ENCODE measurements at regions not wholly inside any gene's neighbourhood (a gene's known extent, or its start where the extent isn't known, plus 50 kb on each side); places are given as distances from the start of the nearest gene placed in this dataset.

- no peaks in the 10 kb centered on the region for H3K9me3 ChIP-seq (ENCODE audit: control insufficient read depth, low read length)
- H3K27ac ChIP-seq (ENCODE audit: insufficient read depth, low read depth, low read length, poor library complexity, severe bottlenecking) = no peak overlapping the region
- H3K4me1 ChIP-seq (ENCODE audit: control insufficient read depth, insufficient read depth, low read length) = peaks cover 7% of the 10 kb centered on the region
- no peaks in the 10 kb centered on the region for H3K27me3 ChIP-seq (ENCODE audit: control insufficient read depth, insufficient read depth, low read length, poor library complexity, severe bottlenecking)
- no peak overlapping the region for H3K4me3 ChIP-seq (ENCODE audit: insufficient read depth, low read depth, low read length)
- WGBS, 2 experiments = 94% methylated on average over 8 of the region's 8 CpGs
- H3K36me3 ChIP-seq (ENCODE audit: control insufficient read depth, insufficient read depth, low read length) = no peaks in the 10 kb centered on the region
These were observed 50.2 kb upstream of the CTAGE1 start for GRCh38 chr18:22467760-22468553.

GRCh38 chr18:22468554-22468891 lies 50.8 kb upstream of the CTAGE1 start:
- Histone ChIP-seq H3K27me3 (ENCODE audit: control insufficient read depth, insufficient read depth, low read length, poor library complexity, severe bottlenecking) (no peaks in the 10 kb centered on the region), H3K4me3 (ENCODE audit: insufficient read depth, low read depth, low read length) (no peak overlapping the region), H3K4me1 (ENCODE audit: control insufficient read depth, insufficient read depth, low read length) (peaks cover 7% of the 10 kb centered on the region), H3K27ac (ENCODE audit: insufficient read depth, low read depth, low read length, poor library complexity, severe bottlenecking) (no peak overlapping the region), H3K9me3 (ENCODE audit: control insufficient read depth, low read length) (no peaks in the 10 kb centered on the region), H3K36me3 (ENCODE audit: control insufficient read depth, insufficient read depth, low read length) (no peaks in the 10 kb centered on the region)
- 96 to 99% methylated on average over 6 of the region's 6 CpGs for WGBS, 2 experiments

DNA sequence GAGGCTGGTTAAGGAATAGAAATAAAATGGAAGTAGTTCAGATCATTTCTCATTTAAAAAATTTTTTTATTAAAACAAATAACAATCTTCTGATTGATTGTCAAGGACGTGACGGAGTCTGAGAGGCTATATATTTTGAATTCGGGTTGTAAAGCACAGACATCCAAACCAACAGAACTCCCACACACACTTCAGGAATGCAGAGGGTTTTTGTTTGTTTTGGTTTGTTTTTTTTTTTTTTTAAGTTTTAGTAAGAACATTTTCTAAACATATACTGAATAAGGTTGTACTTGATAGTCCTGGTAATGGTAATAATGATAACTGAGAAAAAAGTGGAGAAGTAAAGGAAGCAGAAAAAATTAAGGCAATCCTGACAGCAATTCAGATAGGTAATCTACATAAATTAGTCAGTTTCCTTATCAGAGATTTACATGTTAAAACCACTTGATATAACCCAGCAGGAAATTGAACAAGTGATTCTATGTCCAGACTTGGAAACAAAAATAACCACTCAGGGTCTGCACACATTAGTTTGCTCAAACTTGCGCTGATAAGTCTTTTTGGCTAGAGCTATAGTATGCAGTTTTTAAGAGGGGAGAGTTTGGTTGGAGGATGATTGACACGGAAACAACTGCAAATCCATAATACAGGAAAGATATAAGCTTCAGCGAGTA lies 51.5 kb upstream of the CTAGE1 start:
- H3K27me3 ChIP-seq (ENCODE audit: control insufficient read depth, insufficient read depth, low read length, poor library complexity, severe bottlenecking) = no peaks in the 10 kb centered on the region
- H3K9me3 ChIP-seq (ENCODE audit: control insufficient read depth, low read length) = no peaks in the 10 kb centered on the region
- H3K27ac ChIP-seq (ENCODE audit: insufficient read depth, low read depth, low read length, poor library complexity, severe bottlenecking) = no peak overlapping the region
- 92 to 93% methylated on average over 3 of the region's 6 CpGs for WGBS, 2 experiments
- H3K36me3 ChIP-seq (ENCODE audit: control insufficient read depth, insufficient read depth, low read length) = no peaks in the 10 kb centered on the region
- no peak overlapping the region for H3K4me3 ChIP-seq (ENCODE audit: insufficient read depth, low read depth, low read length)
- H3K4me1 ChIP-seq (ENCODE audit: control insufficient read depth, insufficient read depth, low read length) = peaks cover 7% of the 10 kb centered on the region

DNA sequence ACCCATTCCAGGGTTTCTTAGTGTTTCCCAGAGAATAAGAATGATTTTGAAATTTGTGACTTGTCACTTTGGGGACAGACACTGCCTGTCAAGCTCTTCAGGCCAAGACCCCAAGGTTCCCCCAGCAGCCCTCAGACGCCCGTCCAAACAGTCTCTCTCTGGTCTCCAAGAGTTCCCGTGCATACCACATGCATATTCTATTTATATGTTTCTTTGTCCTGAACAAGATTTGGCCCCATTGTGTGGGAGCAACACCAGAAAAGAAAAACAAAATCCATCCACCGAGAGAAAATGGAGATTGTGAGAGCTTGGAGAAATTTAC lies 52.2 kb upstream of the CTAGE1 start:
- Histone ChIP-seq H3K4me1 (ENCODE audit: control insufficient read depth, insufficient read depth, low read length) (peaks cover 7% of the 10 kb centered on the region), H3K27me3 (ENCODE audit: control insufficient read depth, insufficient read depth, low read length, poor library complexity, severe bottlenecking) (no peaks in the 10 kb centered on the region), H3K36me3 (ENCODE audit: control insufficient read depth, insufficient read depth, low read length) (no peaks in the 10 kb centered on the region), H3K27ac (ENCODE audit: insufficient read depth, low read depth, low read length, poor library complexity, severe bottlenecking) (no peak overlapping the region), H3K9me3 (ENCODE audit: control insufficient read depth, low read length) (no peaks in the 10 kb centered on the region), H3K4me3 (ENCODE audit: insufficient read depth, low read depth, low read length) (no peak overlapping the region)
- WGBS, 2 experiments = 65 to 76% methylated on average over 3 of the region's 4 CpGs

GRCh38 chr18:22470248-22471235 lies 52.8 kb upstream of the CTAGE1 start:
- Histone ChIP-seq H3K9me3 (ENCODE audit: control insufficient read depth, low read length) (no peaks in the 10 kb centered on the region), H3K27ac (ENCODE audit: insufficient read depth, low read depth, low read length, poor library complexity, severe bottlenecking) (no peak overlapping the region), H3K36me3 (ENCODE audit: control insufficient read depth, insufficient read depth, low read length) (no peaks in the 10 kb centered on the region), H3K4me1 (ENCODE audit: control insufficient read depth, insufficient read depth, low read length) (peaks cover 7% of the 10 kb centered on the region), H3K27me3 (ENCODE audit: control insufficient read depth, insufficient read depth, low read length, poor library complexity, severe bottlenecking) (no peaks in the 10 kb centered on the region), H3K4me3 (ENCODE audit: insufficient read depth, low read depth, low read length) (no peak overlapping the region)
- 66% methylated on average over 12 of the region's 12 CpGs for WGBS, 2 experiments

DNA sequence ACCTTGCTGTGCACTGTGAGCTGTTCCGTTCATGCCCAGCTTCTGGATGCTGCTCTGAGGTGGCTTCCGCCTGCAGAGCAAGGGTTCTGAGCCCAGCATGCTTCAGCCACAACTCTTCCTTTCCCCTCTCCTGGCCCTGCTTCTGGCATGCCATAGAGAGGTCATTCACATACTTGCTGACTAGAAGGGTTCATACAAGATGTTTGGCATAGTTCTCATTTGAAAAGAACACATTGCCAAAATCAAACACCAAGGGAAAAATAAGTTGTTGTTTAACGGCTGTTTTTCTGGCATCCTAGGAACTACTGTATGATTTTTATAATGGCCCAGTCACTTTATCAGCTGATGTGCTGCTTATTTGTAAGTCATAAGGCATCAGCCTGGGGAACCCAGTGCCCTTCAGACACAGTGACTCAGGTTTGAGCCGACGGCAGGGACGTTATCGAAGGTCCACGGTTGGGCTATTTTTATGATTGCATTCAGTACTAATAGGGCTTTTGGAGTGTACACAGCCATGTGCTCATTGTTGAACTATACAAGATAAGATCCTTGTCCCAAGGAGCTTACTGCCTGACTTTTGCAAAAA lies 53.9 kb upstream of the CTAGE1 start:
- WGBS, 2 experiments = 92 to 95% methylated on average over 8 of the region's 8 CpGs
- Histone ChIP-seq H3K4me3 (ENCODE audit: insufficient read depth, low read depth, low read length) (no peak overlapping the region), H3K27ac (ENCODE audit: insufficient read depth, low read depth, low read length, poor library complexity, severe bottlenecking) (no peak overlapping the region), H3K36me3 (ENCODE audit: control insufficient read depth, insufficient read depth, low read length) (no peaks in the 10 kb centered on the region), H3K4me1 (ENCODE audit: control insufficient read depth, insufficient read depth, low read length) (peaks cover 4% of the 10 kb centered on the region), H3K27me3 (ENCODE audit: control insufficient read depth, insufficient read depth, low read length, poor library complexity, severe bottlenecking) (no peaks in the 10 kb centered on the region), H3K9me3 (ENCODE audit: control insufficient read depth, low read length) (no peaks in the 10 kb centered on the region)

- Histone ChIP-seq H3K27ac (ENCODE audit: insufficient read depth, low read depth, low read length, poor library complexity, severe bottlenecking) (no peak overlapping the region), H3K4me3 (ENCODE audit: insufficient read depth, low read depth, low read length) (no peak overlapping the region), H3K36me3 (ENCODE audit: control insufficient read depth, insufficient read depth, low read length) (no peaks in the 10 kb centered on the region), H3K9me3 (ENCODE audit: control insufficient read depth, low read length) (no peaks in the 10 kb centered on the region), H3K27me3 (ENCODE audit: control insufficient read depth, insufficient read depth, low read length, poor library complexity, severe bottlenecking) (no peaks in the 10 kb centered on the region), H3K4me1 (ENCODE audit: control insufficient read depth, insufficient read depth, low read length) (no peaks in the 10 kb centered on the region)
- WGBS, 2 experiments = 89 to 91% methylated on average over 3 of the region's 3 CpGs
These were observed 55.7 kb upstream of the CTAGE1 start for GRCh38 chr18:22473366-22473765.

GRCh38 chr18:22475426-22476100 lies 57.8 kb upstream of the CTAGE1 start:
- Histone ChIP-seq H3K4me1 (ENCODE audit: control insufficient read depth, insufficient read depth, low read length) (no peaks in the 10 kb centered on the region), H3K36me3 (ENCODE audit: control insufficient read depth, insufficient read depth, low read length) (no peaks in the 10 kb centered on the region), H3K4me3 (ENCODE audit: insufficient read depth, low read depth, low read length) (no peak overlapping the region), H3K27ac (ENCODE audit: insufficient read depth, low read depth, low read length, poor library complexity, severe bottlenecking) (no peak overlapping the region), H3K27me3 (ENCODE audit: control insufficient read depth, insufficient read depth, low read length, poor library complexity, severe bottlenecking) (no peaks in the 10 kb centered on the region), H3K9me3 (ENCODE audit: control insufficient read depth, low read length) (no peaks in the 10 kb centered on the region)
- 95% methylated on average over 6 of the region's 7 CpGs for WGBS, 2 experiments

DNA sequence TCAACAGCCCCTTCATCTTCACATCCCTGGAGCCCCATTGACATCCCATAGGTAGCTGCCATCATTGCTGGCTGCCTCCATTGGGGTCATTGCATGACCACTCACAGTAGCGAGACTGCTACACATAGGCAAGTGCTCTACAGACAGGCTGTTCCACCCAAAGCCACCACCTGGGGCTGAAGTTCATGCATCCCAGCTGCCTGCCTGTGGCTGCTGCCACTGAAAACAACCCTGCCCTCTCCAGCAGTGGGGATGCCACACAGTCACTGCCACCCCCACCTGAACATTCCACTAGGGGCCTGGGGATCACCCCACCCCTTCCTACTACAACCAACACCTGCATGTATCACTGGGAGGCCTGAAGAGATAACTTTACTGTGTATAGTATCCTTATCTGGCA lies 59.5 kb upstream of the CTAGE1 start:
- 92 to 93% methylated on average over 1 of the region's 1 CpG for WGBS, 2 experiments

More for the DNA sequence above, 59.5 kb upstream of the CTAGE1 start:
- Histone ChIP-seq H3K4me1 (ENCODE audit: control insufficient read depth, insufficient read depth, low read length) (no peaks in the 10 kb centered on the region), H3K27me3 (ENCODE audit: control insufficient read depth, insufficient read depth, low read length, poor library complexity, severe bottlenecking) (no peaks in the 10 kb centered on the region), H3K27ac (ENCODE audit: insufficient read depth, low read depth, low read length, poor library complexity, severe bottlenecking) (no peak overlapping the region), H3K9me3 (ENCODE audit: control insufficient read depth, low read length) (no peaks in the 10 kb centered on the region), H3K36me3 (ENCODE audit: control insufficient read depth, insufficient read depth, low read length) (no peaks in the 10 kb centered on the region), H3K4me3 (ENCODE audit: insufficient read depth, low read depth, low read length) (no peak overlapping the region)
